Fibroblast of villous mesenchyme (primary cell): ENCODE measurements at regions not wholly inside any gene's neighbourhood (a gene's known extent, or its start where the extent isn't known, plus 50 kb on each side); places are given as distances from the start of the nearest gene placed in this dataset.

ENCODE experiments used
- DNase-seq: peaks from one replicate; pipeline ENCODE4 v3.0.0-alpha.2; 2010; ENCODE audit warnings: low read depth
- H3K4me3 ChIP-seq: 2 replicates; pipeline ENCODE4 v1.5.1; 2011; ENCODE audit warnings: low read depth, mild to moderate bottlenecking, low read length
- CTCF ChIP-seq: IDR thresholded peaks from 2 replicates; pipeline ENCODE4 v1.5.1; 2012; ENCODE audit warnings: low read depth, mild to moderate bottlenecking, low read length; ENCODE audit not compliant: insufficient read depth

GRCh38 chr5:29389993-29390392, 1803.5 kb upstream of the CDH6 start:
- no peak for TF ChIP-seq CTCF
- H3K4me3 ChIP-seq: no peak overlapping the region

GRCh38 chr5:29387384-29387783, 1806.1 kb upstream of the CDH6 start:
- DNase-seq: no peak
- no peak overlapping the region for H3K4me3 ChIP-seq
- TF ChIP-seq CTCF: no peak

More at GRCh38 chr5:29389993-29390392, 1803.5 kb upstream of the CDH6 start:
- no peak for DNase-seq

GRCh38 chr5:29382780-29383179, 1810.7 kb upstream of the CDH6 start:
- no peak overlapping the region for H3K4me3 ChIP-seq
- no peak for TF ChIP-seq CTCF
- DNase-seq: no peak

- DNase-seq: no peak
- H3K4me3 ChIP-seq: no peak overlapping the region
- TF ChIP-seq CTCF: no peak
Observed at GRCh38 chr5:29380029-29380428, 1813.5 kb upstream of the CDH6 start.

- no peak for TF ChIP-seq CTCF
- no peak for DNase-seq
- H3K4me3 ChIP-seq: no peak overlapping the region
Observed at GRCh38 chr5:29379619-29380018, 1813.9 kb upstream of the CDH6 start.

GRCh38 chr5:29378104-29378503, 1815.4 kb upstream of the CDH6 start:
- DNase-seq: no peak
- TF ChIP-seq CTCF: no peak

GRCh38 chr5:29370248-29370647, 1823.2 kb upstream of the CDH6 start:
- no peak overlapping the region for H3K4me3 ChIP-seq
- TF ChIP-seq CTCF: no peak
- no peak for DNase-seq

More at GRCh38 chr5:29378104-29378503, 1815.4 kb upstream of the CDH6 start:
- no peak overlapping the region for H3K4me3 ChIP-seq
